ENCODE measurements at regions not wholly inside any gene's neighbourhood (a gene's known extent, or its start where the extent isn't known, plus 50 kb on each side); places are given as distances from the start of the nearest gene placed in this dataset.

GRCh38 chr6:130296854-130297253, 69.0 kb upstream of the TMEM200A start:
- TF ChIP-seq CBX1 (IDR thresholded peaks at IDR 0.05; ENCODE audit: low read depth) (no peak), PRDM15 (CRISPR knock-in tag; IDR thresholded peaks at IDR 0.05) (no peak), ZNF12 (CRISPR knock-in tag; IDR thresholded peaks at IDR 0.05) (no peak), EHMT2 (IDR thresholded peaks at IDR 0.05; ENCODE audit: borderline replicate concordance, low read depth, low read length) (no peak), POLR2AphosphoS5 (IDR thresholded peaks at IDR 0.05; ENCODE audit: low read depth, low read length) (no peak), CTCF (CRISPR knock-in tag; IDR thresholded peaks at IDR 0.05) (no peak; the same call in 1 of the 2 replicates), ZNF672 (CRISPR knock-in tag; IDR thresholded peaks at IDR 0.05) (no peak), ZNF570 (CRISPR knock-in tag; IDR thresholded peaks at IDR 0.05; ENCODE audit: borderline replicate concordance) (no peak), REST (IDR thresholded peaks at IDR 0.05; ENCODE audit: borderline replicate concordance in 1 of 2, low read depth in 1 of 2, low read length in 2 of 2) (no peak)

Data from HepG2 (cell line).